Activated T-helper 1 cell treated with anti-CD3 and anti-CD28 coated beads, Interleukin-12 subunit alpha, Interleukin-12 subunit beta, Interleukin-2, Interleukin-4 antibody, amounts not matched to agents 30 ng/mL and 10 ng/mL and 1 ng/mL, durations not matched to agents 14 hours and 24 hours and 36 hours (primary cell): ENCODE measurements at regions not wholly inside any gene's neighbourhood (a gene's known extent, or its start where the extent isn't known, plus 50 kb on each side); places are given as distances from the start of the nearest gene placed in this dataset.

Experiments used
- DNase-seq: peaks from one replicate; pipeline ENCODE4 v3.0.0; 2021; ENCODE audit warnings: low spot score
- H3K27ac Mint-ChIP-seq: one replicate; pipeline ENCODE4 v1.8.0; 2021; ENCODE audit warnings: mild to moderate bottlenecking, mixed read lengths
- H3K27me3 Mint-ChIP-seq: one replicate; pipeline ENCODE4 v1.8.0; 2022; ENCODE audit warnings: mild to moderate bottlenecking, moderate library complexity, mixed read lengths; ENCODE audit not compliant: insufficient read depth
- H3K36me3 Mint-ChIP-seq: one replicate; pipeline ENCODE4 v1.8.0; 2021; ENCODE audit warnings: low read depth, mixed read lengths
- H3K4me1 Mint-ChIP-seq: one replicate; pipeline ENCODE4 v1.8.0; 2021; ENCODE audit warnings: low read depth, mixed read lengths
- H3K4me3 Mint-ChIP-seq: one replicate; pipeline ENCODE4 v1.8.0; 2021; ENCODE audit warnings: mild to moderate bottlenecking, moderate library complexity, mixed read lengths
- H3K9me3 Mint-ChIP-seq: one replicate; pipeline ENCODE4 v1.8.0; 2021; ENCODE audit warnings: mixed read lengths
- intact Hi-C: fragments of 100-400 bp; cut with micrococcal nuclease; formaldehyde crosslinking; loops from one replicate; pipeline ENCODE4 v1.15.1; 2024

DNA sequence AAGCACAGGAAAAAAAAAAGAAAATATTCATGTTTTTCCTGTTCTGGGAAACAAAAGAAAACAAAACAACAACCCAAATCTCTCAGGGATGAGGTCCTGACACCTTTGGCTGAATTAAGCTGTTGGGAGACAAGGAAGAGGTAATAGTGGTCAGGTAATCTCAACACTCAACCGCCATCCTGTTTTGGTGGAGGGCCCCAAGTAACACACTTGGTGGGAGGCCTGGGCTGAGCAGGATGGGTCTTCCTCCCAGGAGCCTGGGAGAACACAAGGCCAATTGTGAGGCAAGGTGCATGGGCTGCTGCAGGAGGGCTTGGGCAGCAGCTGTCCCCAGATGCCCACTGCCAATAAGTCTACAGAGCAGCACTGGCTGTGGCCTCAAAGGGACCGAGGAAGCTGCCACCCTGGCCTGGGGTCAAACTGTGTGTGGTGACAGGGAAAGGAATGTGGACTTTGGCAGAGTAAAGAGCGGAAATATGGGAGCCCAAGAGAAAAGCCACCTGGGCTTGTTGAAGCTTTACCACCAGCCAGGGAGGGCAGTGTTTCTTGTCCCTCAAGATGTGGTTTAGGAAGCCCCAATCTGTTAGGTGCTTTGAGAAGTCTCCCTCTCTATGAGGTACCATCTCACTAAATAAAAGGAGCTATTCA, 93.5 kb upstream of the SLC25A13 start:
- peaks cover 9% of the 10 kb centered on the region for H3K27me3 Mint-ChIP-seq
- intact Hi-C loops = loop anchor here (1.0 to 5.0 kb wide), 5 partner anchors 82 to 612 kb away; partner anchors contain the start of gene SEM1
- no peak overlapping the region for H3K27ac Mint-ChIP-seq

DNA sequence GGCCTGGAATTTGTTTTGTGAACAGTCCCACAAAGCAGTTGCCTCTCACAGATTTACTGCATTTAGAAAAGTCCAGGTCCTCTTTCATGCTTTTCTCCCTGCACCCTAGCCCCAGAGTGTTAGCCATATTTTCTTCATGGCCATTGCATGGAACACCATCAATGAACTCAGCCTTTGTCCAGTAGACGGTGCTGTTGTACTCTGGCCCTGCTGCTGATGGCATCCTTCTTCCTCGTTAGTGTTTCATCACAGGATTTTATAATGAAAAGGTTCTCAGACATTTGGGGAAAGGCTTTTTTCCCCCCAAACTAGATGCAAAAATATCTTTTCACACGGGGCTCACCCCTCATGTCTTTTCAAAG, 93.0 kb upstream of the SLC25A13 start:
- peak; percentile 30 for DNase-seq
- intact Hi-C loops = loop anchor here (1.0 to 5.0 kb wide), 5 partner anchors 82 to 612 kb away; partner anchors contain the start of gene SEM1
- H3K27ac Mint-ChIP-seq = no peak overlapping the region
- no peak overlapping the region for H3K4me3 Mint-ChIP-seq
- no peaks in the 10 kb centered on the region for H3K36me3 Mint-ChIP-seq
- no peaks in the 10 kb centered on the region for H3K4me1 Mint-ChIP-seq
- H3K9me3 Mint-ChIP-seq = no peaks in the 10 kb centered on the region
- peaks cover 10% of the 10 kb centered on the region for H3K27me3 Mint-ChIP-seq

More for the DNA sequence above, 93.5 kb upstream of the SLC25A13 start:
- no peak overlapping the region for H3K4me3 Mint-ChIP-seq
- no peak for DNase-seq
- H3K36me3 Mint-ChIP-seq = no peaks in the 10 kb centered on the region
- H3K9me3 Mint-ChIP-seq = no peaks in the 10 kb centered on the region
- H3K4me1 Mint-ChIP-seq = no peaks in the 10 kb centered on the region

DNA sequence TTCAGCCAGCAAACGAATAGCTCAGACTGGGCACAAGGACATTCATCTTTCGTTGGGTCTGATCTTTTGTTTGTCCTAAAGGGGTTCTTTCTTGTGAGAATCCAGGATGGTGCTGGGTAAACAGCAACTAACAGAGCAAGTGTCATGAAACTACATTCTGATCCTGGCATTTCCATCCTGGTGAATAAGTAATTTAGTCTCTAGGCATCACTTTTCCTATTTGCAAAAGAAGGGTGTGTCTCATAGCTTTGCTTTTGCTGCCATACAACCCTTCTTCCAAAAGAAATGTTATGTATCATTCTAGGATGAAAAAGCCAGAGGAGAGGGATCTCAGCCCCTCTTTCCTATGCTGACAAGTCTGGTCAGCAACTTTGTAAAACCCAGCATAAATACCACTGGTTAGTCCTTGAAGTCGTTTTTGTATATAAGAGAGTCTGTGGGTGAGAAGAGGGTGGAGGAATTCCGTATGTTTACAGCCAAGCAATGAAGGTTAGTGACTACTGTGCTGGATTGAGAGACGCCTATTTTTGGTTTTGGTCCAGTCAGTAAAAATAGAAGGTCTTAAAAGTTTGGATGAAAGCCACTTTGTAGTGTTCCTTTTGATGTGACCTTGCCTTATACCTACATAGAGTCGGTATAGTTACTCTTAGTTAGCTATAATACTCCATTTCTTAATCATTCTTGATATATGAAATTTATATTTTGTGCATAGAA, 88.4 kb upstream of the SLC25A13 start:
- Mint-ChIP-seq H3K27ac (no peak overlapping the region), H3K4me3 (no peak overlapping the region), H3K27me3 (peaks cover 8% of the 10 kb centered on the region), H3K4me1 (no peaks in the 10 kb centered on the region), H3K9me3 (no peaks in the 10 kb centered on the region), H3K36me3 (no peaks in the 10 kb centered on the region)
- intact Hi-C loops = no loop called here
- no peak for DNase-seq

DNA sequence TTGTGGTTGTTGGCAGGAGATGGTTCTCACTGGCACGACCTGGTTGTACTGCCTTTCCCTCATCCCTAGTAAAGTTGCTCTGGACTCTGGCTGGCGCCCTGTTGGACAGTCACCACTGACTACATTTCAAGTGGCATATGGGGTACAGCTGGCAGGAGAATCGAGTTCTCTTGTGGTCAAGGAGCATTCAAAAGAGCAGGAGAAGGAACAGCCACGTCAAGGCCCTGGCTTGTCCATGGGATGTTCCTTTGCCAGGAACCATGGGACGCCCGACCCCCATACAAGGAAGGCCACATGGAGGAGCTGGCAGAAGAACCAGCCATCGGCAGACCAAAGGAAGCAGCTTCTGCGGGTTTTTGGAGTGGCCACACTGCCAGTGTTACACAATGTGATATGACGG, 87.0 kb upstream of the SLC25A13 start:
- no peaks in the 10 kb centered on the region for H3K9me3 Mint-ChIP-seq

DNA sequence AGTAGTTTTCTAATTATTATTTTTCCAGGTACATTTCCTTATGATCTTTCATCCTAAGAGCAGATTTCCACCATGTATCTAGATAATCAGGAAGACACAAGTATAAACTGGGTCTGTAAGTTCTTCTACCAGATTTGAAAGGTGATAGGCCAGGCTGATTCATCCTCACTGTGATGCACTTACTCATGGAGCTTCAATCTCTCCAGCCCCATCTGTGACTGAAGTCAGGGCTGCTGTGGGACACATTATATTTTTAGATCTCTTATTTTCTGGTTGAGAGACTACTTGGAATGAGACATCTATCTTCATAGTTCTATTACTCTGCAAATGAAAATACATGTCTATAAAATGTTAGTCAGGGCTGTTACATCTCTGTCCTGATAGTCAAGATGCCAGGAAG, 85.5 kb upstream of the SLC25A13 start:
- H3K4me3 Mint-ChIP-seq = no peak overlapping the region
- H3K9me3 Mint-ChIP-seq = no peaks in the 10 kb centered on the region
- DNase-seq = no peak
- peaks cover 2% of the 10 kb centered on the region for H3K36me3 Mint-ChIP-seq
- peaks cover 9% of the 10 kb centered on the region for H3K27me3 Mint-ChIP-seq
- no peaks in the 10 kb centered on the region for H3K4me1 Mint-ChIP-seq
- H3K27ac Mint-ChIP-seq = no peak overlapping the region
- intact Hi-C loops = no loop called here

More for the DNA sequence above, 87.0 kb upstream of the SLC25A13 start:
- no peak overlapping the region for H3K4me3 Mint-ChIP-seq
- H3K36me3 Mint-ChIP-seq = peaks cover 2% of the 10 kb centered on the region
- H3K4me1 Mint-ChIP-seq = no peaks in the 10 kb centered on the region
- no peak overlapping the region for H3K27ac Mint-ChIP-seq
- H3K27me3 Mint-ChIP-seq = peaks cover 8% of the 10 kb centered on the region
- DNase-seq = no peak
- intact Hi-C loops = no loop called here

GRCh38 chr7:96402913-96403312, 81.0 kb upstream of the SLC25A13 start:
- Mint-ChIP-seq H3K4me3 (no peak overlapping the region), H3K27ac (no peak overlapping the region), H3K36me3 (peaks cover 2% of the 10 kb centered on the region), H3K4me1 (no peaks in the 10 kb centered on the region), H3K9me3 (no peaks in the 10 kb centered on the region), H3K27me3 (peaks cover 9% of the 10 kb centered on the region)
- intact Hi-C loops = no loop called here
- no peak for DNase-seq

- no peak for DNase-seq
- Mint-ChIP-seq H3K9me3 (no peaks in the 10 kb centered on the region), H3K36me3 (peaks cover 2% of the 10 kb centered on the region), H3K4me3 (no peak overlapping the region), H3K27me3 (peaks cover 5% of the 10 kb centered on the region), H3K4me1 (no peaks in the 10 kb centered on the region), H3K27ac (no peak overlapping the region)
- intact Hi-C loops = no loop called here
Measured at GRCh38 chr7:96401200-96401599, 79.3 kb upstream of the SLC25A13 start.

DNA sequence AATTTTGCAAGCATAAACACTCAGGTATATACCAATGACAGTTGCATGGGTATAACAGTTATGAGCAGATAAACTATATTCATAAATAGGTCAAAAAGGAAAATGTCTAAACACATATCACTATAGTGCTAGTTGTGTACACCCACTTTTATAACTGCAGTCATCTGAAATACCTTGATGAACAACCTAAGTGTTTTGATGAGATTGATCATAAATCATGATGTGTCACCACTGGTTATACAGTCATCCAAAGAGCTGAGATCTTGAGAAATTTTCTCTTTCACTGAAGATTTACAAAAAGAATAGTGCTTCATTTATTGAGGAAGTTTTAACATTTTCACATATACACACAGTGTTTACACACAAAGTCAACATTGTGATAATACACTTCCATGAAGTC, 78.6 kb upstream of the SLC25A13 start:
- H3K4me1 Mint-ChIP-seq = no peaks in the 10 kb centered on the region
- H3K4me3 Mint-ChIP-seq = no peak overlapping the region
- peaks cover 6% of the 10 kb centered on the region for H3K27me3 Mint-ChIP-seq
- intact Hi-C loops = no loop called here
- H3K9me3 Mint-ChIP-seq = no peaks in the 10 kb centered on the region
- H3K27ac Mint-ChIP-seq = no peak overlapping the region
- no peak for DNase-seq
- H3K36me3 Mint-ChIP-seq = peaks cover 2% of the 10 kb centered on the region

DNA sequence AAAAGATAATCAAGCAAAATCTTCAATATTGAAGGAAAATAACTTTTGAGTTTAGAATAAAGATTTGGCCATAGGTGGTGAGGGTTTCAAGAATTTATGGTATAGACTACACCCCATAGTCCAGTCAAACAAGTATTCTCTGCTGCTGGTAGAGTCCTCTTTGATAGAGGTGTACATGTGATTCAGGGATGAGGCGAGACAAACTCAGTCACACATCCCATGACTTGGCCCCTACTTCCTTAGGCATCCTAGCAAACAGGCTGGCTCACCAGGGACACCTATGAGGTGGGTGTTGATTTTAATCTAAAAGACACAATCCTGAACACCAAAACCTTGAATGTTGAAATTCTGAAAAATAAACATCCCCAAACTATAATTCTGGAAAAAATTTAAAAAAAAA, 78.1 kb upstream of the SLC25A13 start:
- intact Hi-C loops = no loop called here
- no peak for DNase-seq
- Mint-ChIP-seq H3K4me3 (no peak overlapping the region), H3K36me3 (peaks cover 2% of the 10 kb centered on the region), H3K27ac (no peak overlapping the region), H3K9me3 (no peaks in the 10 kb centered on the region), H3K27me3 (peaks cover 6% of the 10 kb centered on the region), H3K4me1 (no peaks in the 10 kb centered on the region)

- no peak overlapping the region for H3K27ac Mint-ChIP-seq
- peaks cover 7% of the 10 kb centered on the region for H3K27me3 Mint-ChIP-seq
- H3K36me3 Mint-ChIP-seq = no peaks in the 10 kb centered on the region
- intact Hi-C loops = no loop called here
- no peaks in the 10 kb centered on the region for H3K9me3 Mint-ChIP-seq
- no peak overlapping the region for H3K4me3 Mint-ChIP-seq
- no peak for DNase-seq
- no peaks in the 10 kb centered on the region for H3K4me1 Mint-ChIP-seq
Measured at GRCh38 chr7:96397936-96398598, 76.2 kb upstream of the SLC25A13 start.

- Mint-ChIP-seq H3K4me1 (no peaks in the 10 kb centered on the region), H3K36me3 (no peaks in the 10 kb centered on the region), H3K27ac (no peak overlapping the region), H3K27me3 (peaks cover 6% of the 10 kb centered on the region), H3K9me3 (no peaks in the 10 kb centered on the region), H3K4me3 (no peak overlapping the region)
- no peak for DNase-seq
- intact Hi-C loops = no loop called here
Measured at GRCh38 chr7:96388620-96389383, 66.9 kb upstream of the SLC25A13 start.

GRCh38 chr7:96388166-96388565, 66.3 kb upstream of the SLC25A13 start:
- H3K9me3 Mint-ChIP-seq = no peaks in the 10 kb centered on the region
- H3K36me3 Mint-ChIP-seq = no peaks in the 10 kb centered on the region
- DNase-seq = no peak
- H3K27me3 Mint-ChIP-seq = peaks cover 3% of the 10 kb centered on the region
- H3K27ac Mint-ChIP-seq = no peak overlapping the region
- H3K4me3 Mint-ChIP-seq = no peak overlapping the region
- H3K4me1 Mint-ChIP-seq = no peaks in the 10 kb centered on the region
- intact Hi-C loops = no loop called here

- no peaks in the 10 kb centered on the region for H3K4me1 Mint-ChIP-seq
- no peak for DNase-seq
- intact Hi-C loops = no loop called here
- H3K9me3 Mint-ChIP-seq = no peaks in the 10 kb centered on the region
- no peak overlapping the region for H3K4me3 Mint-ChIP-seq
- no peak overlapping the region for H3K27ac Mint-ChIP-seq
- H3K36me3 Mint-ChIP-seq = no peaks in the 10 kb centered on the region
- peaks cover 3% of the 10 kb centered on the region for H3K27me3 Mint-ChIP-seq
Measured at GRCh38 chr7:96380111-96380512, 58.2 kb upstream of the SLC25A13 start.
